Endothelial cell of umbilical vein (primary cell): ENCODE measurements at regions not wholly inside any gene's neighbourhood (a gene's known extent, or its start where the extent isn't known, plus 50 kb on each side); places are given as distances from the start of the nearest gene placed in this dataset.

Experiments
- EZH2 ChIP-seq: IDR thresholded peaks from 2 replicates; pipeline ENCODE4 v1.6.1; 2012; ENCODE audit warnings: borderline replicate concordance, low read depth, mild to moderate bottlenecking, moderate library complexity, low read length, inconsistent platforms; ENCODE audit not compliant: severe bottlenecking
- MAX ChIP-seq: IDR thresholded peaks from 2 replicates; pipeline ENCODE4 v1.6.1; 2011; ENCODE audit not compliant: insufficient read depth, insufficient read length
- MYC ChIP-seq: IDR thresholded peaks from one replicate; pipeline ENCODE4 v1.6.1; 2011; ENCODE audit warnings: mild to moderate bottlenecking, low read depth, low read length
- POLR2A ChIP-seq: IDR thresholded peaks from 2 replicates; pipeline ENCODE4 v1.6.1; 2012; ENCODE audit warnings: low read depth, mild to moderate bottlenecking, control low read depth, low read length
- POLR2AphosphoS5 ChIP-seq: IDR thresholded peaks from 2 replicates; pipeline ENCODE4 v1.6.1; 2012; ENCODE audit warnings: low read depth, mild to moderate bottlenecking, control low read depth, low read length, moderate library complexity; ENCODE audit not compliant: insufficient read depth
- TF ChIP-seq, protein P1 (sequence below), 2 donors: IDR thresholded peaks; 1 replicate in 1 of 2; 2 replicates in 1 of 2; pipeline ENCODE4 v1.5.1; 2011; ENCODE audit warnings: low read length in 2 of 2, mild to moderate bottlenecking in 2 of 2, moderate library complexity in 2 of 2, control low read depth in 1 of 2, inconsistent platforms in 1 of 2, low read depth in 1 of 2; ENCODE audit not compliant: insufficient read depth in 1 of 2; ENCODE audit errors: extremely low read depth in 1 of 2

- TF ChIP-seq, protein P1, sequence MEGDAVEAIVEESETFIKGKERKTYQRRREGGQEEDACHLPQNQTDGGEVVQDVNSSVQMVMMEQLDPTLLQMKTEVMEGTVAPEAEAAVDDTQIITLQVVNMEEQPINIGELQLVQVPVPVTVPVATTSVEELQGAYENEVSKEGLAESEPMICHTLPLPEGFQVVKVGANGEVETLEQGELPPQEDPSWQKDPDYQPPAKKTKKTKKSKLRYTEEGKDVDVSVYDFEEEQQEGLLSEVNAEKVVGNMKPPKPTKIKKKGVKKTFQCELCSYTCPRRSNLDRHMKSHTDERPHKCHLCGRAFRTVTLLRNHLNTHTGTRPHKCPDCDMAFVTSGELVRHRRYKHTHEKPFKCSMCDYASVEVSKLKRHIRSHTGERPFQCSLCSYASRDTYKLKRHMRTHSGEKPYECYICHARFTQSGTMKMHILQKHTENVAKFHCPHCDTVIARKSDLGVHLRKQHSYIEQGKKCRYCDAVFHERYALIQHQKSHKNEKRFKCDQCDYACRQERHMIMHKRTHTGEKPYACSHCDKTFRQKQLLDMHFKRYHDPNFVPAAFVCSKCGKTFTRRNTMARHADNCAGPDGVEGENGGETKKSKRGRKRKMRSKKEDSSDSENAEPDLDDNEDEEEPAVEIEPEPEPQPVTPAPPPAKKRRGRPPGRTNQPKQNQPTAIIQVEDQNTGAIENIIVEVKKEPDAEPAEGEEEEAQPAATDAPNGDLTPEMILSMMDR (IDR thresholded peaks at IDR 0.05; ENCODE audit: extremely low read depth in 1 of 2, insufficient read depth in 1 of 2, low read depth in 1 of 2, low read length in 2 of 2): no peak
- TF ChIP-seq EZH2 (no peak), POLR2A (no peak), POLR2AphosphoS5 (no peak), MYC (no peak), MAX (no peak)
Observed at GRCh38 chr16:73464834-73465233, 416.9 kb upstream of the ZFHX3 start.
